H1 (cell line): ENCODE measurements at regions not wholly inside any gene's neighbourhood (a gene's known extent, or its start where the extent isn't known, plus 50 kb on each side); places are given as distances from the start of the nearest gene placed in this dataset.

Experiments
- CTCF ChIA-PET: fragments of 300-600 bp; sonication (Branson Sonifier 250); formaldehyde crosslinking; loops from one replicate; lab custom pipeline; 2021; ENCODE audit not compliant: partially characterized antibody; lab: Charles Lee
- POLR2A ChIA-PET: fragments of 300-600 bp; sonication (Branson Sonifier 250); formaldehyde crosslinking; loops from one replicate; lab custom pipeline; 2021; ENCODE audit warnings: inconsistent platforms; ENCODE audit not compliant: partially characterized antibody; lab: Charles Lee
- DNase-seq, 2 experiments: peaks; one replicate each; pipeline versions ENCODE4 v3.0.0 to v3.0.0-alpha.2; 2010 to 2022; ENCODE audit warnings: low spot score in 2 of 2, low read depth in 1 of 2, mixed read lengths in 1 of 2
- FAIRE-seq: peaks from 2 replicates; lab custom pipeline; 2011; peaks lifted over from hg19 to GRCh38; lab: Jason Lieb, UNC
- H2AFZ ChIP-seq: 2 replicates; pipeline ENCODE4 v1.8.1; 2012; ENCODE audit warnings: low read length, inconsistent platforms
- H2AK5ac ChIP-seq: 2 replicates; pipeline ENCODE4 v1.6.1; 2013; ENCODE audit warnings: low read depth, low read length
- H2BK120ac ChIP-seq: replicated peaks from 2 replicates; pipeline ENCODE3; 2013; ENCODE audit warnings: low read depth, low read length, inconsistent platforms
- H2BK12ac ChIP-seq: 2 replicates; pipeline ENCODE4 v1.6.1; 2013; ENCODE audit warnings: low read depth, low read length
- H2BK15ac ChIP-seq: 2 replicates; pipeline ENCODE4 v1.6.1; 2013; ENCODE audit warnings: low read length
- H2BK20ac ChIP-seq: 2 replicates; pipeline ENCODE4 v1.6.1; 2013; ENCODE audit warnings: low read length
- H2BK5ac ChIP-seq: 2 replicates; pipeline ENCODE4 v1.6.1; 2013; ENCODE audit warnings: low read depth, low read length
- H3K14ac ChIP-seq: 2 replicates; pipeline ENCODE4 v1.6.1; 2013; ENCODE audit warnings: inconsistent platforms; ENCODE audit not compliant: insufficient read length
- H3K18ac ChIP-seq: 2 replicates; pipeline ENCODE4 v1.6.1; 2013; ENCODE audit warnings: low read length; ENCODE audit errors: extremely low read depth
- H3K23ac ChIP-seq: 2 replicates; pipeline ENCODE4 v1.6.1; 2013; ENCODE audit warnings: inconsistent platforms; ENCODE audit not compliant: insufficient read length
- H3K23me2 ChIP-seq: 2 replicates; pipeline ENCODE4 v1.6.1; 2013; ENCODE audit warnings: low read depth, low read length
- H3K27ac ChIP-seq: 2 replicates; pipeline ENCODE4 v1.6.1; 2011; ENCODE audit warnings: low read depth, low read length, inconsistent platforms
- H3K27me3 ChIP-seq, 4 experiments: replicated peaks in 1 of 4; 1 replicate in 1 of 4; 2 replicates in 3 of 4; pipeline versions ENCODE4 v1.6.1 to v1.8.1; 2011 to 2013; ENCODE audit warnings: low read length in 3 of 4, mild to moderate bottlenecking in 3 of 4, inconsistent platforms in 2 of 4, mixed read lengths in 2 of 4, moderate library complexity in 1 of 4; ENCODE audit not compliant: control insufficient read depth in 3 of 4, insufficient read depth in 3 of 4; ENCODE audit errors: extremely low read depth in 1 of 4
- H3K36me3 ChIP-seq, 4 experiments: 2 replicates each; pipeline versions ENCODE4 v1.6.1 to v1.8.1; 2011 to 2013; ENCODE audit warnings: mild to moderate bottlenecking in 4 of 4, low read length in 3 of 4, moderate library complexity in 2 of 4, control low read depth in 1 of 4, inconsistent platforms in 1 of 4; ENCODE audit not compliant: insufficient read depth in 4 of 4, control insufficient read depth in 2 of 4
- H3K4ac ChIP-seq: replicated peaks from 2 replicates; pipeline ENCODE3; 2013; ENCODE audit warnings: low read length, low read depth, mixed read lengths, inconsistent platforms; ENCODE audit not compliant: insufficient read length
- H3K4me1 ChIP-seq, 4 experiments: replicated peaks in 1 of 4; 1 replicate in 1 of 4; 2 replicates in 3 of 4; pipeline versions ENCODE4 v1.6.1 to v1.8.1; 2011 to 2013; ENCODE audit warnings: low read length in 3 of 4, inconsistent platforms in 2 of 4, mixed read lengths in 1 of 4; ENCODE audit not compliant: insufficient read depth in 4 of 4, control insufficient read depth in 3 of 4
- H3K4me2 ChIP-seq, 2 experiments: 2 replicates each; pipeline versions ENCODE4 v1.6.1 to v1.8.1; 2011 to 2013; ENCODE audit warnings: low read depth in 2 of 2, low read length in 2 of 2, control low read depth in 1 of 2, inconsistent platforms in 1 of 2, mild to moderate bottlenecking in 1 of 2; ENCODE audit not compliant: insufficient read depth in 1 of 2
- H3K4me3 ChIP-seq, 4 experiments: fragments of 200-600, 300-600 bp in 1 of 4; sonication (generic), shearing (Covaris generic), sonication (Bioruptor Twin) in 1 of 4; 2 replicates each; pipeline versions ENCODE4 v1.5.1 to v1.8.1; 2011 to 2016; ENCODE audit warnings: low read length in 4 of 4, low read depth in 3 of 4, control low read depth in 2 of 4, inconsistent platforms in 2 of 4, mild to moderate bottlenecking in 2 of 4, mixed read lengths in 1 of 4, moderate library complexity in 1 of 4; ENCODE audit not compliant: insufficient read depth in 2 of 4; ENCODE audit errors: extremely low read depth in 1 of 4
- H3K56ac ChIP-seq: replicated peaks from 2 replicates; pipeline ENCODE3; 2013; ENCODE audit warnings: low read depth, mild to moderate bottlenecking, mixed read lengths, low read length, inconsistent platforms; ENCODE audit not compliant: insufficient read length
- H3K79me1 ChIP-seq: 2 replicates; pipeline ENCODE4 v1.6.1; 2013; ENCODE audit warnings: low read depth, low read length, control low read depth
- H3K79me2 ChIP-seq, 2 experiments: 2 replicates each; pipeline versions ENCODE4 v1.6.1 to v1.8.1; 2012 to 2013; ENCODE audit warnings: low read length in 2 of 2, mild to moderate bottlenecking in 2 of 2, inconsistent platforms in 1 of 2; ENCODE audit not compliant: insufficient read depth in 2 of 2, control insufficient read depth in 1 of 2
- H3K9ac ChIP-seq, 4 experiments: replicated peaks in 1 of 4; 1 replicate in 1 of 4; 2 replicates in 3 of 4; pipeline versions ENCODE4 v1.6.1 to v1.8.1; 2011 to 2013; ENCODE audit warnings: low read depth in 3 of 4, low read length in 3 of 4, control low read depth in 2 of 4, mild to moderate bottlenecking in 2 of 4, moderate library complexity in 2 of 4, inconsistent platforms in 1 of 4; ENCODE audit errors: extremely low read depth in 1 of 4
- H3K9me3 ChIP-seq, 2 experiments: 2 replicates each; pipeline versions ENCODE4 v1.6.1 to v1.8.1; 2012 to 2013; ENCODE audit warnings: mild to moderate bottlenecking in 2 of 2, moderate library complexity in 2 of 2, control low read depth in 1 of 2, inconsistent platforms in 1 of 2, low read depth in 1 of 2, low read length in 1 of 2, mixed read lengths in 1 of 2; ENCODE audit not compliant: insufficient read depth in 2 of 2
- H4K20me1 ChIP-seq, 2 experiments: replicated peaks in 1 of 2; 2 replicates each; pipeline versions ENCODE3 to v1.8.1; 2011 to 2013; ENCODE audit warnings: inconsistent platforms in 2 of 2, low read length in 2 of 2, mild to moderate bottlenecking in 1 of 2; ENCODE audit not compliant: insufficient read depth in 2 of 2, control insufficient read depth in 1 of 2
- H4K5ac ChIP-seq: 2 replicates; pipeline ENCODE4 v1.6.1; 2013; ENCODE audit warnings: low read length, low read depth, mixed read lengths, inconsistent platforms; ENCODE audit not compliant: insufficient read length
- H4K8ac ChIP-seq: 2 replicates; pipeline ENCODE4 v1.8.0; 2013; ENCODE audit warnings: mild to moderate bottlenecking, moderate library complexity, low read length, inconsistent platforms; ENCODE audit not compliant: insufficient read depth; ENCODE audit errors: extremely low read depth
- H4K91ac ChIP-seq: replicated peaks from 2 replicates; pipeline ENCODE3; 2013; ENCODE audit warnings: low read length, mixed read lengths, inconsistent platforms; ENCODE audit not compliant: insufficient read length
- NRF1 ChIP-seq: IDR thresholded peaks from 2 replicates; pipeline ENCODE4 v1.6.1; 2011; ENCODE audit warnings: mild to moderate bottlenecking, low read depth, low read length, improper control_type of control experiment
- SP4 ChIP-seq: IDR thresholded peaks from 2 replicates; pipeline ENCODE4 v1.6.1; 2012; ENCODE audit warnings: low read length, inconsistent platforms
- WGBS, 2 experiments: shearing (Covaris generic) in 1 of 2; methylation state at CpG; one replicate each; pipeline versions ENCODE4 v1.1.6 to v1.1.7; 2013 to 2015; ENCODE audit warnings: low lambda C conversion rate in 2 of 2, mixed read lengths in 2 of 2, inconsistent platforms in 1 of 2, low coverage in 1 of 2, missing lambda C conversion rate in 1 of 2; ENCODE audit not compliant: insufficient replicate concordance in 2 of 2, insufficient coverage in 1 of 2, insufficient read length in 1 of 2; ENCODE audit errors: extremely low coverage in 1 of 2, missing lambda C conversion rate in 1 of 2; 5-methylcytosine and 5-hydroxymethylcytosine counted together
- TF ChIP-seq, protein P1 (sequence below): IDR thresholded peaks from 2 replicates; pipeline ENCODE4 v1.6.1; 2012; ENCODE audit warnings: inconsistent platforms

DNA sequence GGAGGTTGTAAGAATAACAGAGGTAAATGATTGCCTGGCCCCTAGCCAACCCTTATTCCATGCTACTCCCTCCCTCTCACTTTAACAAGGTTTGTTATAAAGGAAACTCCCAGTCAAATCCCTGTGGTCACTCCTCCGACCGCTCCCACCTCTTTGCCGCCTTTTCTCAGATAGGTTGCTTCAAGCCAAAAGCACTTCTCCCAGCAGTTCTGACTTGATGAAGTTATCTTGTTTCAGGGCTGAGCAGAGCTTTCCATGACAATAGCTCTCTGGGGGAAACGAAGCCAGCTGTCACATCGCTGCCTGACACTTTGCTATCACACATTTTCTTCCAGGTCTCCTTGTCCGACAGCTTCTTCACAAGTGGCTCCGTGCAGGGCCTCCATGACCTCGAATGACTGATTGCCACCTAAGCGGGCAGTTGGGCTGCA lies 278.6 kb downstream of the HAPSTR1 start:
- Histone ChIP-seq H4K8ac (no peak overlapping the region), H2BK15ac (no peak overlapping the region), H2BK120ac (no peak overlapping the region), H3K4me2 (no peak overlapping the region), H3K27me3 (no peaks in the 10 kb centered on the region; a peak in 1 of 7 replicates), H3K23ac (no peak overlapping the region), H3K36me3 (no peaks in the 10 kb centered on the region), H3K4ac (no peak overlapping the region), H2AK5ac (no peak overlapping the region), H4K20me1 (no peaks in the 10 kb centered on the region), H3K14ac (no peak overlapping the region), H3K79me2 (no peaks in the 10 kb centered on the region), H2BK20ac (no peak overlapping the region), H2BK12ac (no peak overlapping the region), H2BK5ac (no peak overlapping the region), H4K5ac (no peak overlapping the region), H3K4me3 (no peak overlapping the region), H3K9ac (no peak overlapping the region), H4K91ac (no peak overlapping the region), H3K79me1 (no peaks in the 10 kb centered on the region), H3K56ac (no peak overlapping the region), H3K27ac (no peak overlapping the region), H3K4me1 (peaks cover 0 to 6% (median 0%) of the 10 kb centered on the region in 4 experiments; a peak in 2 of 7 replicates), H3K18ac (no peak overlapping the region), H2AFZ (no peak overlapping the region), H3K23me2 (no peaks in the 10 kb centered on the region), H3K9me3 (no peaks in the 10 kb centered on the region)
- POLR2A ChIA-PET = interaction anchor here (0.7 kb wide), 1 partner anchor 868 kb away, joined by 3 read pairs; no protein-coding TSS in a partner anchor
- CTCF ChIA-PET = interaction anchor here (3.2 kb wide), 1 partner anchor 8 kb away, joined by 13 read pairs; no protein-coding TSS in a partner anchor
- DNase-seq = no peak
- FAIRE-seq = no peak
- TF ChIP-seq, protein P1, sequence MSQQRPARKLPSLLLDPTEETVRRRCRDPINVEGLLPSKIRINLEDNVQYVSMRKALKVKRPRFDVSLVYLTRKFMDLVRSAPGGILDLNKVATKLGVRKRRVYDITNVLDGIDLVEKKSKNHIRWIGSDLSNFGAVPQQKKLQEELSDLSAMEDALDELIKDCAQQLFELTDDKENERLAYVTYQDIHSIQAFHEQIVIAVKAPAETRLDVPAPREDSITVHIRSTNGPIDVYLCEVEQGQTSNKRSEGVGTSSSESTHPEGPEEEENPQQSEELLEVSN = peak; percentile 85
- TF ChIP-seq SP4 = no peak
- TF ChIP-seq NRF1 = no peak
- WGBS, 2 experiments = 89% methylated on average over 9 of the region's 9 CpGs; no CpG with 5 or more reads in 1 of the 2 experiments
